Medulla oblongata (tissue), 1 donor: ENCODE measurements at regions not wholly inside any gene's neighbourhood (a gene's known extent, or its start where the extent isn't known, plus 50 kb on each side); places are given as distances from the start of the nearest gene placed in this dataset.

ENCODE experiments used
- DNase-seq: peaks from one replicate; pipeline ENCODE4 v3.0.0-alpha.2; 2015; ENCODE audit errors: extremely low spot score

DNA sequence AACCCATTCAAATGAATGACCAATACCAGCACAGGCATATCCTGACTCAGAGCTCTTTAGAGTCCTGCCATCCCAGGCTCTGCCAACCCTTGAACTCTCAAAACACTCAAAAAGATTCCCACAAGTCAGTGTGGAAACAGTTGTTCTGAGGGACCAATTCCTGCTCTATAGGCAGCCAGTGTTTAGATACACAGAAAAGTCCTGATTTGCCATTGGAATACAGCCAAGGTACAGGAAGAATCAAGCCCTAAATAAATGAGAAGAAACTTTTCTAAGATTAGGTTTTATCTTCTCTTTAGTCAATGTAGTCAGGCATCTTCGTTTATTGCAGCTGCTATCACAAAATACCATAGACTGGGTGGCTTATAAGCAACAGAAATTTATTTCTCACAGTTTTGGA is 626.8 kb upstream of the ARID1B start:
- DNase-seq, result no peak

DNA sequence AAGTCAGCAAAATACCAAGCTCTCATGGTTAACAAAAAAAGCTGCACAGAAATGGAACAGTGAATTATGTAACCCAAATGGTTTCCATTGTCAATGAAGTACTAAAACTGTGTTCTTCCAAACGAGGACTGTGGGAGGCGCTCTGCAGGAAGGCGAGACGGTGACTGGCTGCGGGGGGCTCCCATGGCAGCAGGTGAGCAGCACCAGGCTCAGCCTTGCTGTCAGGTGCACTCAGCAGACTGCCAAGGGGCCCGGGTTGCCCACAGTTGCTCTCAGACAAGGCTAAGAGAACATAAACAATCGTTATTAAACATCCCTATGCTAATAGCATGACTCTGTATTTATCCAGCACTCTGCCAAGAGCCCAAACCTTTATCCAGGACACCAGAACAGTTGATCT is 630.3 kb upstream of the ARID1B start:
- DNase-seq, result no peak

DNA sequence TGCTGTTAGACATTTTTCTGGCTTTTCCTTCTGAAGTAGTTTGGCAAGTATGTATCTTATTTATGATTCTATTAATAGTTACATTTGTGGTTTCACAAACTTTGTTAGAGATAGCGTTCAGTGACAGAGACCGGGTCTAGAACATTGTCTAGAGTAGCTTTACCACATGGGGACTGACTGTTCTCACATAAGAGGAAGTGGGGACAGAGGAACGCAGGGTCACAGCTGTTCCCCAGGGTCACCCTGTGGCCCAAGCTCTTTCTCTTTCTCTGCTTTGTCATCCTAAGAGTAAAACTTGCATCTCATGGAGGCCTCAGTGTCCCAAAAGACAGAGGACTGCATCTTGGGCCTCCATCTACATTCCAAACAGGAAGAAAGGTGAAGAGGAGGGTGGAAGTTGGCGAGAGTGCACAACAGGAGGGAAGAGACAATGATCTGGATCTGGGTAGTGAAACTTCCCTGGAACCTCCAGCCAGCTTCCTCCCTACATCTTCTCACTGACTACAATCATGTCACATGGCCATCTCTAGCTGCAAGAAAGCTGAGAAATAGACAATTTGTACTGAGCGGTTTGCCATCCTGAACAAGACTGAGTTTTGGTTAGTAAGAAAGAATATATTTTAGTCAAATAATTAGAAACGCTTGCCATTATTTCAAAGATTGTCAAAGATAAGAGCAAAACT is 645.8 kb upstream of the ARID1B start:
- no peak for DNase-seq

DNA sequence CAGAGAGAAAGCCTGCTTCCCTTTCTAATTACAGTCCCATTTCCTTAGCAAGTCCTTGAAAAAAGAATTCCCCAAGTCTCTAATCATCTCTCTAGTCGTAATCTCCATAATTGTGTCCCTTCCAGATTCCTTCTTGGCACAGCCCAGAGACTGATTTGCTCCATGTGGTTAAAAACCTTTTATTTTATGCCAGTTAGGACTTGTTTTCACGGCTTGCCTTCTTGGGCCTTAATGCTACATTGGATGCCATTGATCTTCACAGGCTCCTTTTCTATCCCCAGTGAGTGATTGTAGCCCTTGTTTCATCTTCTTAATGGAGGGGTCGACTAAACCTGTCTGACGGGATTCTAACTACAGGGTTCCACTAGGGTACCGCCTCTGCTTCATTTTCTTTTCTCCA is 650.6 kb upstream of the ARID1B start:
- no peak for DNase-seq

DNA sequence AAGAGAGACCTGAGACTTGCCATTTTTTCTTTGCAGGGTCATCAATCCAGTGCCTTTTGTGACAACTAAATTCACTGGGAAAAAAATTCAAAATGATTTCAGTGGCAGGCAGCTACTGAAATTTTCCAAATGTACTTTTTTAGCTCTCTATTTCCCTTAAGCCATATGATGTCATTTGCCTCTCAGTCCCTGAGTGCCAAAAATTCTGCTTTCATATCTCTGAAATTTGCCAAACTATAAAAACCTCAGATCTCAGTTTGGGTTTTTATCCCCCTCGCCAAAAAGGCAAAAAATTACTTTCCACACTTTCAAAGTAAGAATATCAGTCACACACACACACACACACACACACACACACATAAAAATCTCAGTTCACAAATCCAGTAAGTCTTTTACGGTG is 651.3 kb upstream of the ARID1B start:
- DNase-seq, result no peak

DNA sequence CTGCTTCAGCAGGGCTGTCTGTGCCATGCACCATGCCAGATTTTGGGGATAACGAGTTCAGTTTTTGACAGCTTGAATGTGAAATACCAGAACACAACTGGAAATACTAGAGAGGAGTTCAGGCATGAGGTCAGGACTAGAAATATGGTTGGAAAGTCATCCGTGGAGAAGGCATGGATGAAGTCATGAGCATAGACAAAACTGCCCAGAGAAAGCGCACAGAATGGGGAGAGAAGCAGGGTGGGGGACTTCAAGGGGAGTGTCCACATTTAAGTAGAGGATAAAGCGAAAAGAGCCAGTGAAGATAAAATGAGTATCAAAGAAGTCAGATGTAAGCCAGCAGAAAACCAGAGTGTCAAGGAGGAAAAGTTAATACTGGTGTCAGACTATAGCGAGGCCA is 653.4 kb upstream of the ARID1B start:
- DNase-seq, result no peak

DNA sequence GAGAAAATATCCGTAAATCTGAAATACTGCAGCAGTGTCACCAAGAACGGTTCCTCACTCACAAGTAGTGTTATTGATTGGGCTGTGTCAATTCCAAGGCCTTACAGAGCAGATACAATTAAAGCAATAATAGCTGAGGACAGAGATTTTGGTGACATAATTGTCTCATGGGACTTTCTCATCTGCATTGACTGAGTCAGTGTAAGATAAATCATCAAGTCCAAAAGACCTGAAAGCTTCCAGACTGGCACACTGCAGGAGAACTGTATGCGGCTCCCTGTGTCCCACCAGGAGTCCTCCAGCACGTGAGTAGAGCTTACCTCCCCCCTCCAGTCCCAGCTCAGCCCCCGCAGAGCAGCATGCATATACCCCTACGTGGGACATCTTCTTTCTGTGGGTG is 655.2 kb upstream of the ARID1B start:
- no peak for DNase-seq

DNA sequence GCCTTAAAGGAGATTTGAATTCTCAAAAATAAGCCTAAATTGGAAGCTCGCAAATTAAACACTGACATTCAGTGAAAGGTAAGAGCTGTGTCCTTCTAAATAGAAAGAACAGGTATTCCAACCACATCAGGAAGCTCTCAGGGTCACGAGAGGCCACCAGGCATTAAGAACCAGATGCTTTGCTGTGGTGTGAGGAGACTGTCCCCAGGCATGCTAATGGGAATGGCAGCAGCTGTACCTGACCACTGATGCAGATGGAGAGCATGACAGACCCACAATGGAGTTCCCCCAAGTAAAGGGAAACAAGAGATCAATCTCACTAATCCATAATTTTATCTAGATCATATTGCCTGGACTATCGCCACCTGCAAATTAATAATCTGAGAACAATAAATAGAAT is 658.9 kb upstream of the NOX3 start:
- no peak for DNase-seq

DNA sequence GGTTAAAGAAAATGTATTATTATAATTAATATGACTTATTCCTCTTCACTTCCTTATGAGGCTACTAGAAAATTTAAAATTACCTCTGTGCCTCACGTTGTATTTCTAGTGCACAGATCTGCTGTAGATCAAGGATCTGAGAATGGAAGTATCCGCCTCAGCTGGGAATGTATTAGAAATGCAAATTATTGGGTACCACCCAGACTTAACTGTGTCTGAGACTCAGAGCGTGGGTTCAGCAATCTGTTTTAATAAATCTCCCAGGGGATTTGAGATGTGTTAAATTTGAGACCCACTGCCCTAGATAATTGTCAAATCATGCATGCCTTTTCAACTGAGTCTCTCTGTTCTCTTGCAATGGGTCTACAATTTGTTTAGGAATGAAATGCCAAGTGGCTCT is 658.0 kb upstream of the NOX3 start:
- no peak for DNase-seq

DNA sequence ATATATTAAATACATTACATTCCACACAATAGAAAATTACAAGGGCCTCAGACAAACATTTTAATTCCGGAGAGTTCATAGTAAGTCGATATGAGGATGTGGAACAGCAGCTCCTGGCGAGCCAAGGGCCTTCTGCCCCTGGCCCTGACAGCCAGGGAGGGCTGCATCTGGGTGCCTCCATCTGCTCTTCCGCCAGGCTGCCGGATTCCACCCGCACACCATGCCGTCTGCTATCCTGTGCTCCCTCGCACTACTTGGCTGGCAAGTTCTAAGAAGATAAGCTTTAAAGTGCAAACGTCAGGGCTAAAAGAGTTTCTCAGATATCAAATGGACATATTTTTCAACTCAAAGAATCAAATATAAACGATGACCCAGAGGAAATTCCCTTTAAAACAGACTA is 656.3 kb upstream of the NOX3 start:
- DNase-seq, result no peak

DNA sequence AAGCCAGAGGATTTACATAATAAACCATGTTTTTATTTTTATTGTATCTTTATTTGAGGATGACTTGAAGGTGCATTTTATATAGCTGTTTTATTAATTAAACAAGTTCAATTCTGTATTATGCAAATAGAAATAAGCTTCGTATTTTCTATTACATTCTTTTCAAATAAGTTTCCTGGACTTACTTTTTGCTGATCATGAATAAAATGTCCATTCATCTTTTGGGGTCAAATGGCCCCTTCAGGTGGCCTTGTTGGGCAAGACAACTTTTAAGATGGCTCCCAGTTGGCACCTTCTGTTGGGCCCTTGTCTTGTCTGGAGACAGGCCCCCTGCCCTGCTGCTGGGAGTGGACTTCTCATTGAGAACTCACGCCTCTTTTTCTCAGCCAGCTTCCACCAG is 654.6 kb upstream of the NOX3 start:
- DNase-seq, result no peak

DNA sequence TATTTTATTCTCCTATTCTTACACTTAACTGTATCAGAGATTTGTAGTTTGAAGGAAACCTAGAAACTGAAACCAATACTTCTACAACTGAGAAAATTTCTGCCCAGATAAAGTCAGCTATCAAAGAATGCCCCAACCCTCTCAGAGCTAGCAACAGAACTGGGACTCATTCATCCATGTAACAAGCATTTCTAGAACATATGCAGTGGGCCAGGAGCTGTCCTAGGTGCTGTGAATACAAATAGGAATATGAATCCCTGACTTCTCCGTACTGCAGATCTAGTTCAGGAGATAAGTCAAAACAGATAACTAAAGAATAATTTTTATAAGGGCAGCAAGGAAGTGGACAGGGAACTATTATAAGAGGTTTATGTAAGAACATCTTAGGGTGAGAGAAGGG is 654.1 kb upstream of the NOX3 start:
- DNase-seq, result no peak

DNA sequence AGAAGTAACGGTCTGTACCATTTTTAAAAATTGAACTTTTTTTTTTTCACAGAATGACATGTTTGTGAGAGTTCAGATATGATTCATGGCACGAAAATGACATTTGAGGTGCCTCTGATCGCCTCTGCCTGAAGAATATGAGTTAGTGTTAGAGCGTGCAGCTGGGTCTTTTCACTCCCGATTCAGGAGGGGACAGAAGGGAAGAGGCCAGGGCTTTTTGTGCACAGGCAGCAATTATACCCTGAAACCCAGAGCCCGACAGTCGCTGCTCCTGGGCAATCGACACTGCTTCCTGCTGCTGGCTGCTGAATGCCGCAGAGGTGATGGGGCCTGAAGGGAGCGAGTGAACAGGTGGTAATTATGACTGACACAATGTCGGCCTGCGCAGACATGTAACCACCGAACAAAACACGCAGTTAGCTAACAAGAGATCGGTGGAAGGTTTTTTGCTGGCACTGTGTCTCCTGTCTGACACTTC is 652.0 kb upstream of the NOX3 start:
- no peak for DNase-seq

DNA sequence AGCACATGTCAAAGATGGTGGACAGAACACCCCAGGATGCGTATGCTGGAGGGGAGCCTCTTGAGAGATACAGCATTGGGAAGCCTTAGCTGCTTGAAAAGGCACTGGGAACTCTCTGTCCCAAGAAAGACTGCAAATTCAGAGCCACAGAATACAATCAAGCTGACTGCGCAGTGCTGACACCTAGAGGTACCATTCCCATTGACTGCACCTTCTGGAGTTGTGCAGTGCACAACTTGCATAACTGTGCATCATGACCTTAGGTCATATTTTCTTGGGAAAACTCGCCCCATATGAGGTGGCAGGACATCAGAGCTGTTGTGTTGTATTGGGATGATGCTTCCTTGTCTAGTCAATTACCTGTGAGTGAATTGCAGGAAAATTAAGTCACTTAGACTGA is 646.5 kb upstream of the NOX3 start:
- no peak for DNase-seq

DNA sequence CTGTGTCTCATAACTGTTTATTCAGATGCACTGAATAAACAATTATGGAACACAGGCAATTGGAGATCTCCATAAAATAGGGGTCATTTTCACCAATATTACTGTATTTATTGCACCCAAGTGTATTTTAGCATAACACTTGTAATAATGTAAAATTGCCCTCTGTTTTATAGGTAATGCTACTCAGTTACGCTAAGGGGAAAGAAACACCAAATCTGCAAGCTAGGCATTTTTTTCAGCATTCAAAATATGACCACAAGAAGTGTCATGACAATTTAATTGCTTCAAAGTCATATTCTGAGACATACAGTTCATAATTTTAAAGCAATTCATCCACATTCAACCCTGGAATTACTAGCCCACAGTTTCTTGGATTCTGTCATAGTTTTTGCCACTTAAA is 643.2 kb upstream of the NOX3 start:
- DNase-seq, result no peak

DNA sequence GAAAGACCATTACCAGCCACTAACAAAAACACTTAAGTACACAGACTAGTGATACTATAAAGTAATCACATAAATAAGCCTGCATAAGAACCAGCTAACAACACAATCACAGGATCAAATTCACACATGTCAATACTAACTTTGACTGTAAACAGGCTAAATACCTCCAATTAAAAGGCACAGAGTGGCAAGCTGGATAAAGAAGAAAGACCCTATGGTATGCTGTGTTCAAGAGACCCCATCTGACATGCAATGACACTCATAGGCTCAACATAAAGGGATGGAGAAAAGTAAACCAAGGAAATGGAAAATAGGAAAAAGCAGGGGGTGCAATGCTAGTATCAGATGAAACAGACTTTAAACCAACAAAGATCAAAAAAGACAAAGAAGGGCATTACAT is 631.8 kb upstream of the NOX3 start:
- DNase-seq, result no peak

DNA sequence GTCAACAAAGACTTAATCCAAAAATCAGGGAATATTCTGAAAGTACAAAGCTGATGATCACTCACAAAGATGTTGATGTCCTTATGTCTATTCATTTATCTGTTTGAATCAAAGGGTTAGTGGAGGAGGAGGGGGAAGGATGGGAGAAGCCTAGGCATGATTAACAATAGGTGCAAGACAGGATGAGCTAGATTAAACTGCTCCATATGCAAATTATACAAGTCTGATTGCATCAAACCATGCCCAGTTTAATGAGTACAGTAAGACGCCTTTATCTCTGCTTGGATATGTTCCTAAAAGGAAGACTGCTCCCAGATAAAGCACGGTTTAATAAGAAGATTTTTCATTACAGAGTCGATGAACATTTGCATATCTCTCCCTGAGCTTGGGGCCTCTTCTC is 626.4 kb upstream of the NOX3 start:
- DNase-seq, result no peak

DNA sequence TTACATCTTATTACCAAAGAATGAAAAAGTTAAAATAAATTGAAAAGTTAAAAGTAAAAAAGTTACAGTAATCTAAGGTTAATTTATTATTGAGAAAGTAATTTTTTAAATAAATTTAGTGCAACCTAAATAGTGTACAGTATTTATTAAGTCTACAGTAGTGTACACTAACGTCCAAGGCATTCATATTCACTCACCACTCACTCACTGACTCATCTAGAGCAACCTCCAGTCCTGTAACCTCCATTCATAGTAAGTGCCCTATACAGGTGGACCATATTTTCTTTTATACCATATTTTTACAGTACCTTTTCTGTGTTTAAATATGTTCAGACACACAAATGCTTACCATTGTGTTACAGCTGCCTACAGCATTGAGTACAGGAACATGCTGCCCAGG is 624.7 kb upstream of the NOX3 start:
- no peak for DNase-seq

DNA sequence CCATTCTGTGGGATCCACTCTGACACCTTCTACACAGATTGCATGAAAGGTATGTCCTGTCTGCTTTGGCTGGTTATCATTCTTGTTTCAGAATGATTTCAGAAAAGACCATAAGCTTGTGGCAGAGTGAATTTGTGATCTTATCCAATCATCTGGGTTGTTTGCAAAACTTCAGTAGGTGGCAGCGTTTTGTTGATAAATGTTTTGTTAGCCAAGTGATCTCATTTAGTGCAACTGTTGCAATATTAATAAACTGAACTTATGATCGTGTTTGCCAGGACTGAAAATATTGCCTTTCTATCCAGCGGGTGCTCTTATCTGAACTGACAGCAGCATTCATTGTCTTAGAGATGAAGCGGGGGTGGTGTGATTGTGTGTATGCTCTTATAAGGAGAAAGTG is 613.2 kb upstream of the NOX3 start:
- no peak for DNase-seq

DNA sequence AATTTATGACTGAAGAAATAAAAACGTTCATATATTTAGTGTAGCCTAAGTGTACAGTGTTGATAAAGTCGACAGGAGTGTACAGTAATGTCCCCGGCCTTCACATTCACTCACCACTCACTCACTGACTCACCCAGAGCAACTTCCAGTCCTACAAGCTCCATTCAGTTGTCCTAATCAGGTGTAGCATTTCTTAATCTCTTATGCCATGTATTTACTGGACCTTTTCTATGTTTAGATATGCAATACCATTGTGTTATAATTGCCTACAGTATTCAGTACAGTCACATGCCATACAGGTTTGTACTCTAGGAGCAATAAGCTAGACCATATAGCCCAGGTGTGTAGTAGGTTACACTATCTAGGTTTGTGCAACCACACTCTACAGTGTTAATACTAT is 610.2 kb upstream of the NOX3 start:
- DNase-seq, result no peak

DNA sequence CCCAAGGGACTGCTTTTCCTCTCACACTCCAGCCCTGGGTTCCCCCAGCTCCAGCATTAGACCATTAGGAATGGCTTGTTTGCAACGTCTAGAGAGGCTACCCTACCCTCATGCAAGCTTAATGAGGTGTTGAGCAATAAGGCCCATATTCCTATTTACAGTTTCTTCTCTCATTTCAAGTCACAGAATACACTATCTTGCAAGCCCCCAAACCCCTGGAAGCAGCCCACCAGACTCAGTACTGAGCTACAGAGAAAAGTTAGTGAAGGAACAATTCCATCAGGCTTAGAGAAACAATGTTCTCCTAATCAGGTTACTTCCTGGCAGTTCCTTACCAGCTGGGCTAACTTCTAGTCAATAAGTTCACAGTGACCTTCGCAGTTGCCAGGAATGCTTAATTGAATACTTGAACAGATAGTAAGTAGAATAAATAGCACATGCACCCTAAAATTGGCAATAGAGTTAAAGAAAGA is 606.5 kb upstream of the NOX3 start:
- DNase-seq, result no peak

DNA sequence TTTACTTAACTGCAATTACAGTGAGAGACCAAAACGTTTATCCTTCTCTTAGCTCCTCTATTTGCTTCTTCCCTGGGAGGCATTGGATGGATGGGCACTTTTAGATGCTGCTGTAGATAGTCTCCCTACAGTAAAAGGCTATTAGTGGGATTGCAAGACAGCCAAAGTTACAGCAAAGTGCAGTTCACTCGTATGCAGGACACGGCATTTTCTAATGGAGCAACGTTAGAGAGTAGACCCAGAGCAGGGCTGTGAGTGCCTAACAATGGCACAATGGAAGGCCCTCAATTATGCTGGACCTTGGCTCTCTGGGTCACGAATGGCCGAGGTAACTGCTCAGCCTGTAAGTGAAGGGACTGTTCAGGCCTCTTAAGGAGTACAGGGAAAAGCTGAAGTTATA is 605.8 kb upstream of the NOX3 start:
- no peak for DNase-seq

DNA sequence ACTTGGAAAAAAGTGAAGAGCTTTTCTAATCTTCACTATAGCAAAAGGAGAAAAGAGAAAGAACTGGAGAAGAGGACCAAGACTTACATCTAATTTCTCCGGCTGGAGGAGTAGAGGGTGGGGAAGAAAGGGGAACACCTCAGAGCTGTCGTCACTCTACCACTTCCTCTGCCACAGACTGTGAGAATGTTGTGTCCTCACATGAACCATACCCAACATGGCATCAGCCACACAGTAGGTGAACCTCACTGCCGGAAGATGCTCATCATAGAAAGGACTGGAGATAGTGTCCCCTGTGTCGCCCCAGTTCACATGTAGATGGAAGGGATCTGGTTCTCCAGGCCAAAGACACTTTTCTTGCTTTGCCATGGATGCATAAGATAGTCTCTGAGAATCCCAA is 604.4 kb upstream of the NOX3 start:
- DNase-seq, result no peak

DNA sequence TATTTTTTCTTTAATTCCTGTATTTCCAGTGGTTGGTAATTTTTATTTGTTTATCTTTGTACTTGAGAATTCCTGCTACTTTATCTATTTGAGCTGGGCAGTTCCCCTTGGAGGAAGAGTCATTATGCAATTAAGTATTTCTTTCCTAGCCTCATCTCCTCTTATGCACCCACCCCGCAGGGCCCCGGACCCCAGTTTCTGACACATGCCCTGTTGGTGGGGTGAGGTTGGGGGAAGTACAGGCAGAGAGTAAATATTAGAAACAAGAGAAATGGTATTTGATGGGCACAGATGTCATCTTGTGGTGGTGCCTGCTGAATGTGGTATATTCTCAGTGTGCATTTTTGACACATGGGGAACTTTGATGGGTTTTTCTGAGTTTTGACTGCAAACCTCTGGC is 602.7 kb upstream of the NOX3 start:
- DNase-seq, result no peak
